Astrocyte of the cerebellum (primary cell): ENCODE measurements at regions not wholly inside any gene's neighbourhood (a gene's known extent, or its start where the extent isn't known, plus 50 kb on each side); places are given as distances from the start of the nearest gene placed in this dataset.
A peak's percentile ranks its signal among the peaks of the same experiment; 100 is the strongest.

Experiments used
- DNase-seq: peaks from one replicate; pipeline ENCODE4 v3.0.0-alpha.2; 2011; ENCODE audit warnings: low read depth
- H3K4me3 ChIP-seq: 2 replicates; pipeline ENCODE4 v1.5.1; 2011; ENCODE audit warnings: mild to moderate bottlenecking, low read depth, low read length, moderate library complexity
- CTCF ChIP-seq: IDR thresholded peaks from 2 replicates; pipeline ENCODE4 v1.5.1; 2012; ENCODE audit warnings: low read length, low read depth, moderate library complexity, mild to moderate bottlenecking; ENCODE audit errors: missing control alignments
- in situ Hi-C: cut with HindIII; loops from 2 replicates; pipeline ENCODE4 v1.10.0; 2017; ENCODE audit warnings: low sequenced_read_pairs

DNA sequence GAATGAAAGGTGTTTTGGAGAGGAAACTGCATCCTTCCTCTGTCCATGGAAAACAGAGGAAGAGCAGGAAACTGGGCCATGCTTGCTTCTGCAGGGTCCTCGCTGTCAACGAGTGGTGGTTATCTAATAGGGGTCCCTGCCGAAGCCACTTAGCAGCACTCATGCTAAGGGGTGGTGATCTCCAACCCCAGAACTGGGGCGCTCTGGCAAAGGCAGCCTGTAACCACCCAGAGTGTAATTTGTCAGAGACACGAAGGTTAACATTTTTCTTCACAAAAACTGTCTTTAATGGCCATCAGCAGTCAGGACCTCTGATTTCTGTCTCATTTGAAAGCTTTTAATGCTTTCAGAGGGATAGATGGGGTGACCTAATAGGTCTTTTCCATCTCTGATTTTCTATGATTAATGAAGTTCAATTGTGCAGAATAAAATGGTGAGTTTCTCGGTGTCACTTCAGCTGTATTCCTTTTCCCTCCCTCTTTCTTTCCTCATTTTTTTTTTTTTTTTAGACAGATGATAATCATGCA, 231.3 kb upstream of the CELF4 start:
- in situ Hi-C loops: no loop called here

DNA sequence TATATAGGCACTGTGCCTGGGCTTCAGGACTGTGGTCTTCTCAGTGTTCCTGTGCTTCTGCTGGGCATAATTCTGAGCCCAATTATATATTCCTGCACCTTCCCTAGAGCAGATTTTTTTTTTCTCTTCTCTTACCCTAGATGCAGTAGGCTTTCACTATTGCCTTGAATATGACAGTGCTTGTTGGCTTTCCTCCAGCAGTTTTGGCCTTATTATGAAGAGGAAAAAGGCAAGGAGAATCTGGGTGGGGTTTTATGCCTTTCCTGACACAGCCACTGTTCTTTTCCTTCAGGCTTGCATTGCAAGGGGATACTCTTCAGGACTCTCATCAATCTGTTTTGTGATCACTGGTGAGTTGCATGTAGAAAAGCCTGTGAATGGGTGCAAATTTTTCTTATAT, 221.9 kb upstream of the CELF4 start:
- no peak for TF ChIP-seq CTCF
- in situ Hi-C loops: no loop called here
- DNase-seq: no peak

More for the DNA sequence above, 231.3 kb upstream of the CELF4 start:
- no peak for DNase-seq
- no peak for TF ChIP-seq CTCF
- no peak overlapping the region for H3K4me3 ChIP-seq

GRCh38 chr18:37783771-37784170, 218.2 kb upstream of the CELF4 start:
- in situ Hi-C loops: no loop called here
- no peak overlapping the region for H3K4me3 ChIP-seq
- TF ChIP-seq CTCF: no peak
- DNase-seq: no peak

More for the DNA sequence above, 221.9 kb upstream of the CELF4 start:
- no peak overlapping the region for H3K4me3 ChIP-seq

- in situ Hi-C loops: no loop called here
- H3K4me3 ChIP-seq: no peak overlapping the region
- TF ChIP-seq CTCF: no peak
- DNase-seq: no peak
Measured at GRCh38 chr18:37779220-37779619, 213.6 kb upstream of the CELF4 start.

DNA sequence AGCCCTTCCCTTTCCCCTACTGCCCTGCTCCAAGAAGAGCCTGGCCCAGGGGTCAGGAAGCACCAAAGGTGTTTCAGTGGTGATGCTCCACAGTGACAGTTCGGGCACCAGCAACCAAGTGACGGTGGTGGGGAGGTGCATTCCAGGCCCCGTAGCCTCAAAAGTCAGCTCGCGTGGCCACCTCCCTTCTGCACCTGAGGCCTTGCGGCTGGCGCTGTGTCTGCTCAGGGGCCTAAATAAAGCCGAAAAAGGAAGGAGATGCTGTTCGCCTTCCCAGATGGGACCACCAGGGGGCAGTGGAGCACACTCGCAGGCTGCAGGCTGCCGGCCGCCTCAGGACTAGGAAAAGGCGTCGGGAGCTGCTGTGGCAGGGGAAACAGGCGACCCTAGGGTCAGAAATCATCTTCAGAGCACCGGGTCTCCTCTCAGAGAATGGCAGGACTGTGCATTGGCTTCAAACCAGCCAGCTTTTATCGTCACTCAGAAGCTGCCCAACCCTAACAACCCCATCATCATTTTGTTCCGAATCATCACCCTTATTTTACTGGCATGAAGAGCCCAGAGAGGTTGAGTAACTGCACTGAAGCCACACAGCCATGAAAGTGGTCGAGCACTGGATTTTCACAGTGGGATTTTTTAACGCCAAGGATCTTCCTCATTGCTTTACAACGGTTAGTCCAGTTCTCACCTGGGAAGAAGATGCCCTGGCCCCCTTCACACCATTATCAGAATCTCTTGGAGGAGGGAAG, 213.0 kb upstream of the CELF4 start:
- DNase-seq: peak; percentile 4
- peak; percentile 69 for TF ChIP-seq CTCF
- no peak overlapping the region for H3K4me3 ChIP-seq
- in situ Hi-C loops: no loop called here

DNA sequence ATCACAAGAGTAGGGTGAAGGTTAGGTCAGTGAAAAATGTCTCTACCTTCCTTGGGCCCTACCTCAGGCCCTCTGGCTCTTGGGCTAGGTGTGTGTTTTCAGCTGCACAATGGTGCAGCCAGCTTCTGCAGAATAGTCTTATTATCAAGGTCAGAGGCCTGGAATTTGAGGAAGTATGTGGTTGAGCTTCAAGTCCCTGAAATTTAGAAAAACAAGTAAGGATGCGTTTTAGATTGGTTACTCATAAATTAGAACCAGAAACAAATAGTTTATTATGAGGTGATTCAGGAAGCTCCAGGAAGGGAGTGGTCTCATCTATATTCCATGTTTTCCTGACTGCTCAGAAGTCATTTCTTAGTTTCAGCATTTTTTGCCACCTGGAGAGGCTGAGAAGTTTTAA, 204.2 kb upstream of the CELF4 start:
- in situ Hi-C loops: no loop called here
- TF ChIP-seq CTCF: no peak
- no peak overlapping the region for H3K4me3 ChIP-seq
- DNase-seq: no peak
